ENCODE measurements at regions not wholly inside any gene's neighbourhood (a gene's known extent, or its start where the extent isn't known, plus 50 kb on each side); places are given as distances from the start of the nearest gene placed in this dataset.

GRCh38 chr22:22997262-22997898, 72.9 kb upstream of the GNAZ start:
- ATAC-seq (no peak), DNase-seq (ENCODE audit: low read depth, low spot score) (no peak)
- H3K36me3 ChIP-seq (ENCODE audit: control insufficient read depth, insufficient read depth, low read length) = no peaks in the 10 kb centered on the region
- H3K27ac ChIP-seq (ENCODE audit: low read length) = no peak overlapping the region
- ChIA-PET POLR2A (no interaction called here), CTCF (no interaction called here)
- intact Hi-C loops (cut with micrococcal nuclease; ENCODE audit: unreplicated experiment) (no loop called here), in situ Hi-C loops (cut with HindIII; ENCODE audit: low pct_unique_long_range_greater_than_20kb, low sequenced_read_pairs) (no loop called here)
- no peak overlapping the region for H3K4me3 ChIP-seq (ENCODE audit: low read depth in 2 of 2, low read length in 2 of 2)
- H3K4me1 ChIP-seq (ENCODE audit: control insufficient read depth, insufficient read depth, low read length) = no peaks in the 10 kb centered on the region
- BruUV-seq (replicated peaks) = no TSS peak
- H3K9me3 ChIP-seq (ENCODE audit: control insufficient read depth, insufficient read depth, low read depth, low read length) = peaks cover 3% of the 10 kb centered on the region; the same call in 1 of the 2 replicates
- no peaks in the 10 kb centered on the region for H3K27me3 ChIP-seq (ENCODE audit: control insufficient read depth, insufficient read depth, low read length)
- no peak for TF ChIP-seq CTCF (IDR thresholded peaks at IDR 0.05)
- TF ChIP-seq SIN3A (IDR thresholded peaks at IDR 0.05; ENCODE audit: borderline replicate concordance, insufficient read depth, low read depth, low read length) = no peak
- TF ChIP-seq, protein P1, sequence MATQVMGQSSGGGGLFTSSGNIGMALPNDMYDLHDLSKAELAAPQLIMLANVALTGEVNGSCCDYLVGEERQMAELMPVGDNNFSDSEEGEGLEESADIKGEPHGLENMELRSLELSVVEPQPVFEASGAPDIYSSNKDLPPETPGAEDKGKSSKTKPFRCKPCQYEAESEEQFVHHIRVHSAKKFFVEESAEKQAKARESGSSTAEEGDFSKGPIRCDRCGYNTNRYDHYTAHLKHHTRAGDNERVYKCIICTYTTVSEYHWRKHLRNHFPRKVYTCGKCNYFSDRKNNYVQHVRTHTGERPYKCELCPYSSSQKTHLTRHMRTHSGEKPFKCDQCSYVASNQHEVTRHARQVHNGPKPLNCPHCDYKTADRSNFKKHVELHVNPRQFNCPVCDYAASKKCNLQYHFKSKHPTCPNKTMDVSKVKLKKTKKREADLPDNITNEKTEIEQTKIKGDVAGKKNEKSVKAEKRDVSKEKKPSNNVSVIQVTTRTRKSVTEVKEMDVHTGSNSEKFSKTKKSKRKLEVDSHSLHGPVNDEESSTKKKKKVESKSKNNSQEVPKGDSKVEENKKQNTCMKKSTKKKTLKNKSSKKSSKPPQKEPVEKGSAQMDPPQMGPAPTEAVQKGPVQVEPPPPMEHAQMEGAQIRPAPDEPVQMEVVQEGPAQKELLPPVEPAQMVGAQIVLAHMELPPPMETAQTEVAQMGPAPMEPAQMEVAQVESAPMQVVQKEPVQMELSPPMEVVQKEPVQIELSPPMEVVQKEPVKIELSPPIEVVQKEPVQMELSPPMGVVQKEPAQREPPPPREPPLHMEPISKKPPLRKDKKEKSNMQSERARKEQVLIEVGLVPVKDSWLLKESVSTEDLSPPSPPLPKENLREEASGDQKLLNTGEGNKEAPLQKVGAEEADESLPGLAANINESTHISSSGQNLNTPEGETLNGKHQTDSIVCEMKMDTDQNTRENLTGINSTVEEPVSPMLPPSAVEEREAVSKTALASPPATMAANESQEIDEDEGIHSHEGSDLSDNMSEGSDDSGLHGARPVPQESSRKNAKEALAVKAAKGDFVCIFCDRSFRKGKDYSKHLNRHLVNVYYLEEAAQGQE (IDR thresholded peaks at IDR 0.05; ENCODE audit: insufficient read depth in 1 of 2, low read depth in 2 of 2, low read length in 1 of 2) = no peak
- no peak for TF ChIP-seq POLR2AphosphoS5 (IDR thresholded peaks at IDR 0.05; ENCODE audit: low read depth, low read length)
- no peak for TF ChIP-seq TCF7L2 (IDR thresholded peaks at IDR 0.05; ENCODE audit: low read depth, low read length)

DNA sequence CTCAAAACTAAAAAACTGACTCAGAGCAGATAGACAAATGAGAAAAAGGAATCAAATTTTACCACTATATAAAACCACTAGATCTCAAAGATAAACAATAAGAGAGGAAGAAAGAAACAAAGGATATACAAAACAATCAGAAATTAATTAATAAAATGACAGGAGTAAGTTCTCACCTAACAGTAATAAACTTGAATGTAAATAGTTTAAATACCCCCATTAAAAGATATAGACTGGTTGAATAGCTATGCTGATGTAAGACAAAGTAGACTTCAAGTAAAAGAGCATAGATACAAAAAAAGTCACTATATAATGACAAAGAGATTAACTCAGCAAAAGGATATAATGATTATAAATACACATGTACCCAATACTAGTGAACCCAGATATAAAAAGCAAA, 72.3 kb upstream of the GNAZ start:
- ChIA-PET CTCF (no interaction called here), POLR2A (no interaction called here)
- no peak for ATAC-seq
- intact Hi-C loops (cut with micrococcal nuclease; ENCODE audit: unreplicated experiment) = no loop called here
- in situ Hi-C loops (cut with HindIII; ENCODE audit: low pct_unique_long_range_greater_than_20kb, low sequenced_read_pairs) = no loop called here
- no peak overlapping the region for H3K4me3 ChIP-seq (ENCODE audit: low read depth in 2 of 2, low read length in 2 of 2)
- no peaks in the 10 kb centered on the region for H3K27me3 ChIP-seq (ENCODE audit: control insufficient read depth, insufficient read depth, low read length)
- DNase-seq (ENCODE audit: low read depth, low spot score) = no peak
- no TSS peak for BruUV-seq (replicated peaks)
- H3K9me3 ChIP-seq (ENCODE audit: control insufficient read depth, insufficient read depth, low read depth, low read length) = peaks cover 3% of the 10 kb centered on the region; the same call in 1 of the 2 replicates
- no peak overlapping the region for H3K27ac ChIP-seq (ENCODE audit: low read length)
- no peaks in the 10 kb centered on the region for H3K36me3 ChIP-seq (ENCODE audit: control insufficient read depth, insufficient read depth, low read length)
- TF ChIP-seq CTCF (IDR thresholded peaks at IDR 0.05) (no peak), TCF7L2 (IDR thresholded peaks at IDR 0.05; ENCODE audit: low read depth, low read length) (no peak), POLR2AphosphoS5 (IDR thresholded peaks at IDR 0.05; ENCODE audit: low read depth, low read length) (no peak), SIN3A (IDR thresholded peaks at IDR 0.05; ENCODE audit: borderline replicate concordance, insufficient read depth, low read depth, low read length) (no peak)
- TF ChIP-seq, protein P1 (IDR thresholded peaks at IDR 0.05; ENCODE audit: insufficient read depth in 1 of 2, low read depth in 2 of 2, low read length in 1 of 2) = no peak
- H3K4me1 ChIP-seq (ENCODE audit: control insufficient read depth, insufficient read depth, low read length) = no peaks in the 10 kb centered on the region
